Fibroblast of the conjunctiva (primary cell): ENCODE measurements at regions not wholly inside any gene's neighbourhood (a gene's known extent, or its start where the extent isn't known, plus 50 kb on each side); places are given as distances from the start of the nearest gene placed in this dataset.
"Not testable (repeated sequence)": the region's sequence is repeated elsewhere in the genome, so short reads cannot be mapped to it uniquely, and the experiment has no call there.

Source experiments
- DNase-seq: peaks from one replicate; pipeline ENCODE4 v3.0.0-alpha.2; 2010; ENCODE audit warnings: low read depth

GRCh38 chr10:94230134-94230785, 132.5 kb downstream of the NOC3L start:
- no peak for DNase-seq

DNA sequence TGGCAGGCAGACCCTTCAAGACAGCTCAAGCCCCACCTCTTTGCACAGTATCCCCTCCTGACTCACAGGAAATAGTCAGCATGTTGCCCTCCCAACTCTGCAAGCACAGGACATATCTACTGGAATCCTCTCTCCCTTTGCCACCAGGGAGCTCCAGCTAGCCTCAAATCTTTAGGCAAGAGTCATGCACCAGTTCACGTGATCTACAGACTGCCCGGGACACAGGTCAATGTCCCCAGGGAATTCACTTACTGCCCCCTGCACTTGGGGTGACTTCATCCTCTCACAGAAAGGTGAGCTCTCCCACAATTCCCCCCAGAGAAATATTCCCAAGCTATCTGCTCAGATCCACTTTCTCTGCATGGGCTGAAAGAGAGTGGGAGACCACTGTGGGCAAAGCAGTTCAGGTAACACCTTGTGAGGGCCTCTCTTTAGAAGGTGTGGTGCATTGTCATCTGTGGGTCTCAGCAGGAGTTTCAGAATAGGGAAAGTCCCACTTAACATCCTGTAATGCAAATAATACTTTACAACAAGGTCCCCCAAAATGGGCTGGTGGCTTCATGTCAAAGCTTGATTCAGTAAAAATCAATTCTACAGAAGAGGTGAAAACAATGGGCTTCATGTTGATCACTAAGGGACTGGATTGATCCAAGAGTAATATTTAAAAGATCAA, 129.9 kb downstream of the NOC3L start:
- DNase-seq: no peak

- no peak for DNase-seq
Observed at GRCh38 chr10:94235461-94235860, 127.3 kb downstream of the NOC3L start.

DNA sequence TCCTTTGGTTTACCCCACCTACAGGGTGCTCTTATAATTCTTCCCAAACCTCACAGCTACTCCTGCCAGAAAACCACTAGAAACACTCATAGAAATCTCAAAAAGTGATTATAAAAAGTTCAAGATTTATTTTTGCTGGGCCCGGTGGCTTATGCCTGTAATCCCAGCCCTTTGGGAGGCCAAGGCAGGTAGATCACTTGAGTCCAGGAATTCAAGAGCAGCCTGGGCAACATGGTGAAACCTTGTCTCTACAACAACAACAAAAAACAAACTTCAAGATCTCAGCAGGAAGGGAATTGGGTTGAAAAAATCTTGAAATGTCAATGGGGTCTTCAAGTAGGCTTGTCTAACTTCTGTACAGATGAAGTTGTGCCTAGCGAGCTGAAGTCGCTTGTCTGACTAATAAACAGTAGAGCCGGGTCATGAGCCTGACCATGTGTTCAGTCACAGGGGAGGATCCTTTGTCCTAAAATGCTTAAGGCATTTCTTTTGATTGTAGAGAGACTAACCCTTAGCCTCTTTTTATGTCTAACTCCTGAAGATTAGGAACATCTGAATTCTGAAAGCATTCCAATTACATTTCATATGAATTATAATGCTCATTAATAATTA, 124.6 kb downstream of the NOC3L start:
- DNase-seq: no peak

DNA sequence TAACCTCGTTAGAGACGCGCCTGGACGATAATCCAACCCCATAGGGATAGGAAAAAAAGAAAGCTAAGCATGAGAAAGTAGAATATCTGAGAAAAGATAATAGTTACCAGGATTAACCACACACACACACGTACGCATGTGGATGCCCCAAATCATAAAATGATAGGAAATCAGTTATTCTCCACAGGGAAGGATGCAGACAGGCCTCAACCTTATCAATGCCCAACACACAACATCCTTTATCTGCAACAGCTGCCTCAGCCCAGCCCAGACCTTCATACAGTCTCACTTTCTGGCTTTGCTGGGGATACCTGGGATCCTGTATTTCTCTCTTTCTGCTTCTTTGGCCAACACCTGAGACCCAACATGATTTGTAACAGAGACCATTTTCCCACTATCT, 123.0 kb downstream of the NOC3L start:
- no peak for DNase-seq

DNA sequence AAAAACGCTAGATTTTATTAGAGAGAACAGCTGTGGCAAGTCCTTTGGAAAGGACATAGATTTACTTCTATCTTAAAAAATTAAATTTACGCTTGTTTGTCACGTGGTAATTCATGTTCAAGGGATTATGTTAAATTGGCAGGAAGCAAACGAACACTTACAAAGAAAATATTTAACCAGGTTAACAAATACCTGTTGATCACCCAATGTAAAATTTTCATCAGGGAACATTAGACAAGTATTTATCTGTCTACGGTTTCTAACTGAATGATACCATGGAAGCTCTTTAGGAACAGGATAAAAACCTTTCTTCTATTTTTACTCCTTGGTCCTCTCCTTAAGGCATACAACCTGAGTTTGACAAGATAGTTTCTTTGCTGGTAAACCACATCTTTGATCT, 122.2 kb downstream of the NOC3L start:
- DNase-seq: no peak

GRCh38 chr10:94240901-94241300, 121.8 kb downstream of the NOC3L start:
- DNase-seq: no peak

- no peak for DNase-seq
Observed at GRCh38 chr10:94251098-94251497, 111.6 kb downstream of the NOC3L start.

GRCh38 chr10:94251568-94251967, 111.2 kb downstream of the NOC3L start:
- DNase-seq: no peak

DNA sequence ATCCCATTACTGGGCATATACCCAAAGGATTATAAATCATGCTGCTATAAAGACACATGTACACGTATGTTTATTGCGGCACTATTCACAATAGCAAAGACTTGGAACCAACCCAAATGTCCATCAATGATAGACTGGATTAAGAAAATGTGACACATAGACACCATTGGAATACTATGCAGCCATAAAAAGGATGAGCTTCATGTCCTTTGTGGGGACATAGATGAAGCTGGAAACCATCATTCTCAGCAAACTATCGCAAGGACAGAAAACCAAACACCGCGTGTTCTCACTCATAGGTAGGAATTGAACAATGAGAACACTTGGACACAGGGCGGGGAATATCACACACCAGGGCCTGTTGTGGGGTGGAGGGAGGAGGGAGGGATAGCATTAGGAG, 105.3 kb downstream of the NOC3L start:
- DNase-seq: not testable (repeated sequence)

- DNase-seq: no peak
Observed at GRCh38 chr10:94260455-94260854, 102.3 kb downstream of the NOC3L start.

DNA sequence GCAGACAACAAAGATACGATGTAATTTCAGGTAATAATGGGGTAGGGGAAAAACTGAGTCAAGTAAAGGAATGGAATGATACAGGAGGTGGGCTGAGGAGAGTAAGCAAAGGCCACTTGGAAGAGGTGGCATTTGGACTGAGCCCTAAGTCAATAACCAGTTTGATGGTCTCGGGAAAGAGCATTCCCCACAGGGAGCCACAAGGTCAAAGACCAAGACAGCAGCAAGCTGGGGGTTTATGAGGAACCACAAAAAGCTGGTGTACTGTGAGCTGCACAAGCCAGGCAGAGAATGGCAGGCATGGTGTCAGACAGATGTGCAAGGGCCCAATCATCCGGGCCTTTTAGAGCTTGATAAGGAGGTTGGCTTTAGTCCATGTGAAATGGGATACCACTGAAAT, 98.7 kb downstream of the NOC3L start:
- no peak for DNase-seq

- no peak for DNase-seq
Observed at GRCh38 chr10:94266091-94266490, 96.6 kb downstream of the NOC3L start.

DNA sequence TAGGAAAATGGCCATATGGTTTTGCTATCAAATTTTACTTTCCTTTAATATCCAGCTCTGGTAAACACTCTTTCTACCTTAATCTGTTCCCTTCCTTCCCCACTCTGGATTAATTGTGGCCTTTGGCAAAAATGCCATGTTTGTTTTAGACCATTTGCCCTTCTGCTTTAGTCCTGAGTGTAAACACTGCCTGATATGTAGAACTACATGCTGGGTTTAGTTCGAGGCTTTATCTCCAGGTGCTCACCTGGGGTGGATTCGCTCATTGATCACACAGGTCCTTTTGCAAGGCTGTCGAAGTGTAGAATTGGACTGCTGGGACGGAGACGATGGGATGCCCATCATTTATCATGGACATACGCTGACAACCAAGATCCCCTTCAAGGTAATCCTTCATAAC, 94.1 kb downstream of the NOC3L start:
- no peak for DNase-seq

DNA sequence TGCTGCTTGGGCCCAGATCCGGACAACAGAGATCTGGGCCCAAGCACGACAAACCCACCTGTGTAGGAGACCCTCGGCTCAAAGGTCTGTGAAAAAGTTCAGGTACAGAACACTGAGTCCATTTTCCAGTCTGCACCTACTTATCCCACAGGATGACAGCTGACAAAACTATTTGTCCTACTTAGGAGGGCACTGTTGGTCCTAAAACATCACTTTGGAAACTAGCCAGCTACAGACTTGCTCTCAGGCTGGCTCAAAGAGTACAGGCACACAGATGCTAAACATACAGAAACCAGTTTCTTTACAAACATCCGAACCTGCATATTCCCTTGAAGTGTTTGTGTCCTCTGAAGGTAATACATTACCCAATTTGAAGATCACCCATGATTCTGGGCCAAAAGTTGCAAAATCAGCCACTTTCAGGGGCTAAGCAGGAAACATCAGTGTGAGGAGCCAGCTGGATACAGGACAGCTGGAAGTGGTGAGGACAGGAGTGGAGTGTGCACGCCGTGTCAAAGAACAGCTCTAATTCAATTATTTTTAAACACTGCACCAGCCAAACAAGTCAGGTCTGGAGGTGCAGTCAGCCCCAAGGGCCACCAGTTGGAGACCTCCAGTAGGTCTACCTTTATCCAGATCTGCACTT, 88.5 kb downstream of the NOC3L start:
- DNase-seq: peak; percentile 6

DNA sequence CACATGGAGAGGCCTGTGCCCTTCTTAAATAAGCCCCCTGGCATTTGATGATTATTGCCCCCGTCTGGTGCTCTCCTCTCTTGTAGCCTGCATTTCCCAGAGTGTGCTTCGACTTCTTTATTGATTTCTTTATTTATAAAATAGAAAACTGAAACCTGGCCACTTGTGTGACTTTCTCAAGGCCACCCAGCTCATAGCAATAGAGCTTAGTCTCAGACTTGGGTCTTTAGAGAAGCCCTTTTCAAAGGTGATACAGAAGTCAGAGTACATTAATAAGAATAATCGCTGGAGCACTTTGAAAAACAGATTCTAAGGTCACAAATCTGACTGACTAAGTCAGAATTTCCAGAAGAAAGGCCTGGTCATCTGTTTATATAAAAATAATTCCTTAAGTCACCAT, 86.6 kb downstream of the NOC3L start:
- DNase-seq: no peak

GRCh38 chr10:94277450-94277849, 85.3 kb downstream of the NOC3L start:
- DNase-seq: no peak

- peak; percentile 37 for DNase-seq
Observed at GRCh38 chr10:94279835-94280709, 82.7 kb downstream of the NOC3L start.

DNA sequence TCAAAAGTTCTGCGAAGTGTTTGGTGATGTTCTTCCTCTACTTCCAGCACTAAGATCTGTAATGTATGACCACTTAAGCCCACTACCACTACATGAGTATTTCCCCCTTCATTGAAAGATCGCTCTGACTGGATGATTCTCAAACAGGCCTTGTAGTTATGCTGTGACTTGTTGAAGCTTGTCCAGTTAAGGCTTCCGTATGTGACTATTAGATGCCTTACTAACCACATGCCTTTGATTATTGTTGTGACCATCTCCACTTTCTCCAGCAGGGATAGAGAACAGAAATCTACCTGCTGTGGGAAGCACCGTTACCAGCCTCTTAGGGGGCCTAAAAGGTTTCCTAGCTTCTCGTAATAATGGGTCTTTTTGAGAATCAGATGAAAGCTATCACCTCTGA, 81.1 kb downstream of the NOC3L start:
- no peak for DNase-seq

DNA sequence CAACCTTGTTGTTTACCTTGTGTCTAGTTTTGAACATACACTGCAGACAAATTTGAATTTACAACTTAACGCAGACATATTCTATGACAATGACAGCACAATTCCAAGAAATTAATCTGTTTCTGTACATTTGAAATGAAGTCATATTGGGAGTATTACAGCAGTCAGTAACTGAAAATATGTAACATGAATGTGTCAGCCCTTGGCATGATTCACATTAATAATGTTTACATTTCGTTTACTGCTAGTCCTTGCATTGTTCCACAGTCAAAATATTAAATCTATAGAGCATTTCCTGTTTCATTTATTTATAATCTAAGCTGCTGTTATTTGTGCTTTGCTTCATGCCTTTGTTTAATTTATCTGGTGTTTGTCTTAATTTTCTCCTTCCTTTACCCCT, 80.4 kb downstream of the NOC3L start:
- DNase-seq: no peak
